Neural progenitor cell (in vitro differentiated cells): ENCODE measurements at regions not wholly inside any gene's neighbourhood (a gene's known extent, or its start where the extent isn't known, plus 50 kb on each side); places are given as distances from the start of the nearest gene placed in this dataset.

ENCODE experiments used
- EZH2 ChIP-seq: fragments of 200-600 bp; sonication (generic); IDR thresholded peaks from 2 replicates; pipeline ENCODE4 v1.6.1; 2017; ENCODE audit warnings: antibody characterized with exemption, mild to moderate bottlenecking, moderate library complexity
- EZH2phosphoT487 ChIP-seq: fragments of 200-600 bp; sonication (generic); IDR thresholded peaks from 2 replicates; pipeline ENCODE4 v1.6.1; 2017; ENCODE audit warnings: antibody characterized with exemption
- TF ChIP-seq, protein P1 (sequence below): fragments of 200-600 bp; sonication (generic); IDR thresholded peaks from 2 replicates; pipeline ENCODE4 v1.5.1; 2017; ENCODE audit warnings: antibody characterized with exemption, mild to moderate bottlenecking

DNA sequence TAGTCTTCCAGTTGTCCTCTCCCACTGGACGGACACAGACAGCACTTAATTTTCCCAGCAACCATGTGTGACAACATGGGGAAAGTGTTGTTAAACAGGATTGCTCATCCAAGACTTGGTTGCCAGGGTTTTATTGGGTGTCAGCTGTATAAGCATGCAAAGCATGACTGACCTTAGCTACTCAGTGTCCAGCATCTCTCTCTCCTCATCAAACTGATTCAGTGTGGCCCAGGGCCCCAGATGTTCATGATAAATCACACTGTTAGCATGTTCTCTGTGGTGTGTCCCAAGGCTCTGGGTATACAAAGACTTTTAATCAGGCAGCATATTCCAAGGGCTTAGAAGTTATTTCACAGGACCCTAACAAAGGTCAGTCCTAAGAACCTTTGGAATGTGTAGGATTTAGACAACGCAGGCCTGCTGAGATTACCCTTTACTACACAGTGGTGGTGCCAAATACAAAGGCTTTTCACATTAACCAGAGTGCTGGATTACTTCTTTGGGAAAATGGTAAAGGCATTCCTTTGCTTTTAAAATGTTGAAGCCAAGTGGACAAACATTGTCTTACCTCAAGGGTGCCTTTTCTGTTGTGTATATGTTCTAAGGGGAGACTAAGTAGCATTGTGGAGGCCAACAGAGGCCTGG lies 213.3 kb downstream of the GLUD2 start:
- TF ChIP-seq, protein P1, sequence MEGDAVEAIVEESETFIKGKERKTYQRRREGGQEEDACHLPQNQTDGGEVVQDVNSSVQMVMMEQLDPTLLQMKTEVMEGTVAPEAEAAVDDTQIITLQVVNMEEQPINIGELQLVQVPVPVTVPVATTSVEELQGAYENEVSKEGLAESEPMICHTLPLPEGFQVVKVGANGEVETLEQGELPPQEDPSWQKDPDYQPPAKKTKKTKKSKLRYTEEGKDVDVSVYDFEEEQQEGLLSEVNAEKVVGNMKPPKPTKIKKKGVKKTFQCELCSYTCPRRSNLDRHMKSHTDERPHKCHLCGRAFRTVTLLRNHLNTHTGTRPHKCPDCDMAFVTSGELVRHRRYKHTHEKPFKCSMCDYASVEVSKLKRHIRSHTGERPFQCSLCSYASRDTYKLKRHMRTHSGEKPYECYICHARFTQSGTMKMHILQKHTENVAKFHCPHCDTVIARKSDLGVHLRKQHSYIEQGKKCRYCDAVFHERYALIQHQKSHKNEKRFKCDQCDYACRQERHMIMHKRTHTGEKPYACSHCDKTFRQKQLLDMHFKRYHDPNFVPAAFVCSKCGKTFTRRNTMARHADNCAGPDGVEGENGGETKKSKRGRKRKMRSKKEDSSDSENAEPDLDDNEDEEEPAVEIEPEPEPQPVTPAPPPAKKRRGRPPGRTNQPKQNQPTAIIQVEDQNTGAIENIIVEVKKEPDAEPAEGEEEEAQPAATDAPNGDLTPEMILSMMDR = no peak
- TF ChIP-seq EZH2 = no peak
- peak; percentile 42 for TF ChIP-seq EZH2phosphoT487
